HepG2 (cell line): ENCODE measurements at regions not wholly inside any gene's neighbourhood (a gene's known extent, or its start where the extent isn't known, plus 50 kb on each side); places are given as distances from the start of the nearest gene placed in this dataset.

Experiments
- CEBPB ChIP-seq: IDR thresholded peaks from 2 replicates; pipeline ENCODE4 v1.6.1; 2011; ENCODE audit warnings: low read depth, low read length, improper control_type of control experiment, borderline replicate concordance
- CTCF ChIP-seq: sonication (generic); formaldehyde crosslinking; IDR thresholded peaks from 2 replicates; pipeline ENCODE4 v1.5.0; 2020; ENCODE audit warnings: mild to moderate bottlenecking, missing genetic modification reagents, moderate library complexity
- EP300 ChIP-seq, 3 experiments: sonication (generic) in 1 of 3; formaldehyde crosslinking in 1 of 3; IDR thresholded peaks; 2 replicates each; pipeline versions ENCODE4 v1.5.1 to v1.6.1; 2011 to 2020; ENCODE audit warnings: low read depth in 2 of 3, low read length in 2 of 3, borderline replicate concordance in 1 of 3, improper control_type of control experiment in 1 of 3, mild to moderate bottlenecking in 1 of 3, missing genetic modification reagents in 1 of 3, moderate library complexity in 1 of 3
- EZH2 ChIP-seq: conservative IDR thresholded peaks from 2 replicates; pipeline ENCODE4 v1.6.1; 2012; ENCODE audit warnings: mild to moderate bottlenecking, low read depth, low read length, moderate library complexity
- FOXM1 ChIP-seq: sonication (generic); formaldehyde crosslinking; IDR thresholded peaks from 2 replicates; pipeline ENCODE4 v1.5.0; 2020; ENCODE audit warnings: missing genetic modification reagents
- KLF16 ChIP-seq, 2 experiments: sonication (generic) in 1 of 2; formaldehyde crosslinking in 1 of 2; IDR thresholded peaks; 2 replicates each; pipeline versions ENCODE4 v1.6.1 to v1.8.0; 2016 to 2023; ENCODE audit warnings: missing genetic modification reagents in 2 of 2, missing compliant biosample characterization in 1 of 2
- MYPOP ChIP-seq: sonication (generic); formaldehyde crosslinking; IDR thresholded peaks from 2 replicates; pipeline ENCODE4 v1.8.1; 2023; ENCODE audit warnings: mild to moderate bottlenecking, moderate library complexity, missing genetic modification reagents
- NBN ChIP-seq: fragments of 450-650 bp; conservative IDR thresholded peaks from 2 replicates; pipeline ENCODE4 v1.6.1; 2017
- NFRKB ChIP-seq: fragments of 450-650 bp; IDR thresholded peaks from 2 replicates; pipeline ENCODE4 v1.6.1; 2017
- RFX5 ChIP-seq: IDR thresholded peaks from 2 replicates; pipeline ENCODE4 v1.6.1; 2011; ENCODE audit warnings: low read depth, low read length, improper control_type of control experiment
- XRCC5 ChIP-seq: fragments of 200-400 bp; formaldehyde crosslinking; optimal IDR thresholded peaks from 2 replicates; pipeline ENCODE3; 2017; ENCODE audit warnings: mild to moderate bottlenecking, low read length
- ZGPAT ChIP-seq: IDR thresholded peaks from 2 replicates; pipeline ENCODE4 v1.6.1; 2016; ENCODE audit warnings: mild to moderate bottlenecking
- ZNF414 ChIP-seq: sonication (generic); formaldehyde crosslinking; IDR thresholded peaks from 2 replicates; pipeline ENCODE4 v1.5.0; 2020; ENCODE audit warnings: missing genetic modification reagents
- ZNF652 ChIP-seq: IDR thresholded peaks from 2 replicates; pipeline ENCODE4 v1.6.1; 2016; ENCODE audit warnings: low read depth, borderline replicate concordance

GRCh38 chr3:106372806-106373190 lies 504.0 kb upstream of the CBLB start:
- TF ChIP-seq EP300 (IDR thresholded peaks at IDR 0.05; ENCODE audit: low read depth in 2 of 2, low read length in 2 of 2) (no peak), EP300 (CRISPR knock-in tag; IDR thresholded peaks at IDR 0.05; ENCODE audit: borderline replicate concordance) (no peak), EZH2 (no peak), CTCF (no peak), RFX5 (no peak), XRCC5 (no peak), ZNF652 (no peak), ZGPAT (CRISPR knock-in tag) (no peak), CEBPB (no peak), ZNF414 (CRISPR knock-in tag) (no peak), NBN (no peak), KLF16 (CRISPR knock-in tag; IDR thresholded peaks at IDR 0.05) (no peak), MYPOP (no peak), FOXM1 (no peak), NFRKB (no peak)
